Left kidney (tissue), 1 donor: ENCODE measurements at regions not wholly inside any gene's neighbourhood (a gene's known extent, or its start where the extent isn't known, plus 50 kb on each side); places are given as distances from the start of the nearest gene placed in this dataset.
A peak's percentile ranks its signal among the peaks of the same experiment; 100 is the strongest.
"Not testable (repeated sequence)": the region's sequence is repeated elsewhere in the genome, so short reads cannot be mapped to it uniquely, and the experiment has no call there.

Experiments used
- DNase-seq: peaks from one replicate; pipeline ENCODE4 v3.0.0-alpha.2; 2013

DNA sequence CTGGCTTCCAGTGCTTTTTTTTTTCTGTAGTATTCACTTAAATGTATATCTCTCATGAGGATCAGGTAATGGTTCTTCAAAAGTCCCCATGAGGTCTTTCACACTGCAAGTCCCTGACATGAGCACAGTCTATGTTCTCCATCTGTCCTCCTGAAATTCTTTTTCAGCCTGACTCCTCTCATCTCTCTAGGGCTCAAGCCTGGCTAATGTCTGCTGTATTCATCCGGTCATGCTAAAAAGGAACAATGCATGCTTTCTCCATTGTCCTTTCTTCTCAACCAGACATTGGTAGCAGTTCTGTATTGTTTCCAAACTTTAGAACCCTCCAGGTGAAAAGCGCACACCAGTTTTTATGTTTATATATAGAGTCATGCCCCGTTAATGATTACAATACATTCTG, 368.3 kb upstream of the OLFM3 start:
- DNase-seq = no peak

DNA sequence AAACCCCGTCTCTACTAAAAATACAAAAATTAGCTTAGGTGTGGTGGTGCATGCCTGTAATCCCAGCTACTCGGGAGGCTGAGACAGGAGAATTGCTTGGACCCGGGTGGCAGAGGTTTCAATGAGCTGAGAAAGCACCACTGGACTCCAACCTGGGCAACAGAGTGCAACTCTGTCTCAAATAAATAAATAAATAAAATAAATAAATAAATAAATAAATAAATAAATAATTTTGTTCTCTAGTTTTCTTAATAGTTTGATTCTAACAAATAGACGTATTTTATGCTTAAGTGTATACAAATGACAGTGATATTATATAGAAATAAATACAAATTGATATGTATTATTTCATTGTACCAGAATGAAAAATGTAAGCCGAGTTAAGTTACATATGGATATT, 339.9 kb upstream of the OLFM3 start:
- no peak for DNase-seq

DNA sequence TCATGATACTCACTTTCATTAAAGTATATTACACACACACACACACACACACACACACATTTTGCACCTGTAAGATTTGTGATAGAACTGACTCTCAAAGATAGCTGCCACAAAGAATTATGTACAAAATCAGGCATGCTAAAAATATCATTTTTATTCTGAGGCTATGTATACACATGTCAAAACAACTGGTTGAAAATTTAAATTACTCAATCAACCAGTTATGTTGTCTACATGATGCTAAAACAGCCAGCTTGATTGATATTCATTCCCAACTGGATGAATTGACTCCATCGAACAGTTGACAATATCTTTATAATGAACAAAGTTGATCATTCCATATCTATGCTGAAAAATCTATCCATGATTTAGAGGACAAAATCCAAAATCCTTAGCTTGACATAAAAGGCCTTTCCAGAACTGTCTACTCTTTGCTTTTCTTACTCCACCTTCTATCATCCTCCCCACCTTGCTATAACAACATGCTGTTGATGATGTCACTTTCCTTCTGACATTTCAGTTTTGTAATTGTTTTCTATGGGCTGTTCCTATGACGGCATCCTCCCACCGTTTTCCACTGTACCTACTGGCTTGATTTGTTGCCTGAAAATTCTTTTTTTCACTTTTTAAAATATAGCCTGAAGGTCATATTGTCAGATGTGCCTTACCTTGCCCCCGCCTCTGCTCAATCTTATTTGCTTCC, 321.5 kb upstream of the OLFM3 start:
- no peak for DNase-seq

DNA sequence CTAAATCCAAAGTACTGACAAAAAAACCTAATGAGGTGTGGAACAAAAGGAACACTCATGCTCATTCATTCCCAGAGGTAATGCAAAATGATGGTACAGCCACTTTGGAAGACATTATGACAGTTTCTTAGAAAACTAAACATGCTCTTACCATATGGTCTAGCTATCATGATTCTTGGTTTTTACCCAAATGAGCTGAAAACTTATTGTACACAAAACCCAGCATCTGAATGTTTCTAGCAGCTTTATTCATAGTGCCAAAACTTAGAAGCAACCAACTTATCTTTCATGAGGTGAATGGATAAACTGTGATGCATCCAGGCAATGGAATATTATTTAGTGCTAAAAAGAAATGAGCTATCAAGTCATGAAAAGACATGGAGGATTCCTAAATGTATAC, 318.4 kb upstream of the OLFM3 start:
- DNase-seq = no peak

DNA sequence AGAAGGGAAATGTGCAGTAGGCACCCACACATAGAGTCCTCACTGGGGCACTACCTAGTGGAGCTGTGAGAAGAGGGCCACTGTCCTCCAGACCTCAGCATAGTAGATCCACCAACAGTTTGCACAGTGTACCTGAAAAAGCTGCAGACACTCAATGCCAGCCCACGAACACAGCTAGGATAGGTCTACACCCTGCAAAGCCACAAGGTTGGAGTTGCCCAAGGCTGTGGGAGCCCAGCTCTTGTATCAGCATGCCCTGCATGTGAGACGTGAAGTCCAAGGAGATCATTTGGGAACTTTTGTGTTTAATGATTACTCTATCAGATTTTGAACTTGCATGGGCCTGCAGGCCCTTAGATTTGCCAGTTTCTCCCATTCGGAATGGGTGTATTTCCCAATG, 299.4 kb upstream of the OLFM3 start:
- no peak for DNase-seq

DNA sequence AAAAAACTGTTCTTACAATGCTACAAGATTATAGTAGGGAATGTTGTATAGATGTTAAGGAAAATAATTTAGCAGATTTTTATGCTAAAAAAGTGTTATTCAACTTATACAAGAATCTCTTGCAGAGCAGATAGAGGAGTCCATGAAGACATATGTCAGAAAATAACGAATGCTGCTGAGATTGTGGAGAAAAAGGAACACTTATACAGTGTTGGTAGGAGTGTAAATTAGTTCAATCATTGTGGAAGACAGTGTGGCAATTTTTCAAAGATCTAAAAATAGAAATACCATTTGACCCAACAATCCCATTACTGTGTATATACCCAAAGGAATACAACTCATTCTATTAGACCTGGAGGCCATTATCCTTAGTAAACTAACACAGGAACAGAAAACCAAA, 286.2 kb upstream of the OLFM3 start:
- no peak for DNase-seq

DNA sequence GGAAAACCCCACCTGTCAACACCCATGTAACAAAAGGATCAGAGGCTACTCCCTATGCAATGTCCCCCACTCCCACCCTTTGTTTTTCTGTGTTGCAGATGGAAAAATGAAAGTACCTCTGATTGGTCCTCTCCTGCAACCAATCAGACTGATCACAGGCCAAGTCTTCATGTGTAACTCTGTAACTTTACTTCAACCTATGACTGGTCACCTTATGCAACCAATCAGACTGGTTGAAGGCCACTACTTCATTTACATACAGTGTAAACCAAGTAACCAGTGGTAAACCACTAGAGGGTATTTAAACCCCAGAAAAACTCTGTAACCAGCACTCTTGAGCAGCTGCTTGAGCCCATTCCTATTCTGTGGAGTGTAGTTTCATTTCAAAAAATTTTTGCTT, 266.3 kb upstream of the OLFM3 start:
- DNase-seq = no peak

DNA sequence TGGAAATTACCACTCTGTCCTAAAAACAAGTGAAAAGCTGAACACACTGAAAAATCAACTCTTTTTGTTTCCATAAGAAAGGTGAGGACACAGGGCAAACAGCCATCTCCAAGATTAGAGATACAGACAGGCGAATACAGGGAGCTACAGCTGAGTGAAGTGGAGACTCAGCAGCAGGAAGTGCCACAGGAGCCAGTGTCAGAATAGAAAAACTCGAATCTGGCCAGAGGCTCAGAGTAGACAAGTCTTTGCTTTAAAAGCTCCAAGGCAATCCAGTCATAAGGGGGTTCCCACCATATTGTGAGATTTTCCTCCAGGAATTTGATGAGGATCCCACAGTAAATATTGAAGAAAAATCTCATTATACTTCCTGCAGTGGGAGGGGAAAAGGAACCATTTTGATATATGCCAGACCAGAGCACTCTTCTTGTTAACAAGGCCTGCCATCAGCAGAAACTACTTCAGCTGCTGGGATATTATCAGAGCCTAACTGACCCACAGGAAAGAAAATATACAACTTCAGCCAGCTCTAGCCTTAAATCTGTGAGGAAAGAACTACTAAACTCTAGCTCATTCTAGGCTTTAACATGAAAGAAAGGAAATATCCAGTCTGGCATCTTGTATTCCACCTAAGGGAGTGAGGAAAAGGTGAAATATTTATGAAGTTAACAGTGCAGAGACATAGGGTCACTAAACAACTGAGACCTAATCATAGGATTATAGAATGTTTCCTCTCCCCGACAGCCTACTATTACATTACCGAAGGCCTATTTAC, 256.2 kb upstream of the OLFM3 start:
- DNase-seq = no peak

DNA sequence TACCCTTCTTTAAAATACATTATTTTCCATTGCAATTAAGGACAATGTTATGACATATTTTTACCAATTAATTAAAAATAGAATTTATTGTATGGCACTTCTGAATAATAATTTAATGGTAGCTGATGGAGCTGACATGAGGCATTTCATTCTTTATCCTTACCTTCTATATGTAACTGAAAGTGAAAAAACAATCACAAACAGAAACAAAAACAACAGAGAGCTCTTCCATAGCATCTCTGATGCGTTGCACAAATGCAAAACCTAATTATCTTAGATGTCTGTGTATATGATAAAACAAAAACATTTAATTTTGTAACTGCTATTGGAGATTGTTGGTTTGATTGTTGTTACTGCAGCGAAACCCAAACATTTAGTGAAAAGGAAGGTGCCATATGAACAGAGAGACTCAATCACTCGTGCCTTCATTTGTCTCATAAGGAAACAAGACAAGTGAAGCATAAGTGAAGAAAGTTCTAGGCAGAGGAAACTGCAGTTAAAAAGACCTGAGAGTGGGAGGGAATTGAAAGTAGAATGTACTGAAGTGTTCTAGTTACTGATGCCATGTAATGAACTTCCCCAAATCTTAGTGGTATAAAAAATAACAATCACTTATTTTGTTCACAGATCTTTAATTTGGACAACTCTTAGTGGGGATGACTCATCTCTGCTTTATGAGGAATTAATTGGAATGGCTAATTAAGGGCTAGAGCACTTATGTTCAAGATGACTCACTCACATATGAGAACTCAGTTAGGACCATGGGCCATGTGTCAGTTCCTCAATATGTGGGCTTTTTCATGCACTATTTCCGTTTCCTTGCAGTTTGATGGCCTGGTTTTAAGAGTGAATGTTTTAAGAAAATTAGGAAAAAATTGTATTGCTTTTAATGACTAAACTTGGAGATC, 245.0 kb upstream of the OLFM3 start:
- no peak for DNase-seq

DNA sequence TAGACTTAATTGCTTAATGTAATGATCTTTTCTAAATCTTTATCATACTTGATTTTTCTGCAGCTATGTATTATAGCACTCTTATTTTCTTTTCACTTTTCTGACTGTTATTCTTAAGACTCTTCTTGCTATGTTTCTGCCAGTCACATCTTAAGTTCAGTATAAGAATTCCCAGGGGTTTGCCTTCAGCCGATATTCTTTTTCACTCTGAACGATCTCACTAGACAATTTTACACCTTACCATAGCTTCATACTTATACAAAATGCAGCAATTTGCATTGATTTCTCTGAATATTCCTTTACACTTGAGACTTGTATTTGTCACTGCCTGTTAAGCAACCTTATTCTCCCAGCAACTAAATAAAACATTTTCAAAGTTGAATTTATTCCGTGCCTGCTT, 242.5 kb upstream of the OLFM3 start:
- no peak for DNase-seq

DNA sequence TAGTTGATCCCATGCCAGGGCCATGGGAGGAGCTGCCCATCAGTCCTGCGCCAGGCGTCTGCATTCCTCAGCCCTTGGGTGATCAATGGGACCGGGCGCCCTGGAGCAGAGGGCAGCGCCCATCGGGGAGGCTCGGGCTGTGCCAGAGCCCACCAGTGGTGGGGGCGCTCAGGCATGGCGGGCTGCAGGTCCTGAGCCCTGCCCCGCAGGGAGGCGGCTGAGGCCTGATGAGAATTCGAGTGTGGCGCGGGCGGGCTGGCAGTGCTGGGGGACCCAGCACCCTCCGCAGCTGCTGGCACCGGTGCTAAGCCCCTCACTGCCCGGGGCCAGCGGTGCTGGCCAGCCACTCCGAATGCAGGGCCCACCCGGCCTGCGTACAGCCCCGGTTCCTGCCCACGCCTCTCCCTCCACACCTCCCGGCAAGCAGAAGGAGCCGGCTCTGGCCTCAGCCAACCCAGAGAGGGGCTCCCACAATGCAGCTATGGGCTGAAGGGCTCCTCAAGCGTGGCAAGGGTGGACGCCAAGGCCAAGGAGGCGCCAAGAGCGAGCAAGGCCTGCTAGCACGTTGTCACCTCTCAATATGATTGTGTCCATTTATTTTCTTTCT, 238.1 kb upstream of the OLFM3 start:
- DNase-seq = no peak

DNA sequence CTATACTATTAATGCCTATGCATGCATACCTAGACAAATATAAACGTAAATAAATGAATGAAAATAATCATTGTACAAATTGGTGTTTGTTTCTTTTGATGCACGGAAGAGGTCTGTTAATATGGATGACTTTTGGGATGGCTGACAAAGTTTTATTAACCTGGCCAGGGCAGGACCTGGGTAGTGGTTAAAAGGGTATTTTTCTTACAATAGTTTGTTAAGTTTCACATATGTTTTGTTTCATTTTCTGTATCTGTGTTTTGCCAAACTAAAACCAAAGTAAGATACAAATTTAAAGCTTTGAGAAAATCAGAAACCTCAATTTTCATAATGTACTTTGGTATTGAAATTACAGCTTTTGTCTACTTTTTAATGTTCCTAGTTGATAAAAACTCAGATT, 222.7 kb upstream of the OLFM3 start:
- no peak for DNase-seq

DNA sequence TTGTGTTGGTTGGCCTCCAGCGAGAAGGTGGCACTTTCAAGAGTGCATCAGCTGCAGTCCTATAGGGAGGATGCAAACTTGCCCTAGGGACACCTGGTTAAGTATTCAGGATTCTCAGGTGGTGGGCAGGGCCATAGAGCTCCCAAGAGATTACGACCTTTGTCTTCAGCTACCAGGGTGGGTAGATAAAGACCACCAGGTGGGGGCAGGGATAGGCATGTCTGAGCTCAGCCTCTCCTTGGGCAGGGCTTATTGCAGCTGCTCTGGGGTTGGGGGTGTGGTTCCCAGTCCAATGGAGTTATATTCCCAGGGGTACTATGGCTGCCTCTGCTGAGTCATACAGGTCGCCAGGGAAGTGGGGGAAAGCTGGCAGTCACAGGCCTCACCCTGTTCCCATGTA, 214.2 kb upstream of the OLFM3 start:
- not testable (repeated sequence) for DNase-seq

DNA sequence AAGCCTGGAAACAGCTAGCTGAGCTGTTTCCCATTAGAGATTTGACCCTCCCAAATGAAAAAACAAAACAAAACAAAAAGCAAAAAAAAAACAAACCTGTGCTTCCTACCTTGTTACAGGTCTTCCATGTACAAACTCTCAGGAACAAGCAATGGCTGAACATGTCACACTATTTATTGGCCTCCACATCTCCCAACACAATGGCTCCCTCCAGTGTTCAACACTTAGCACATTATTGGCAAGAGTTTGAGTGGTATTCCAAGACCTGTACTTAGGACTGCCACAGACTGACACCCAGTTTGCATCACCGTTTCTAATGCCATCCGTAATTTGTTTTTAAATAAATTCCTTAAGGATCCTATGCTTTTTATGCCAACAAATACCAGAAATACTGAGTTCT, 195.0 kb upstream of the OLFM3 start:
- peak; percentile 70 for DNase-seq

DNA sequence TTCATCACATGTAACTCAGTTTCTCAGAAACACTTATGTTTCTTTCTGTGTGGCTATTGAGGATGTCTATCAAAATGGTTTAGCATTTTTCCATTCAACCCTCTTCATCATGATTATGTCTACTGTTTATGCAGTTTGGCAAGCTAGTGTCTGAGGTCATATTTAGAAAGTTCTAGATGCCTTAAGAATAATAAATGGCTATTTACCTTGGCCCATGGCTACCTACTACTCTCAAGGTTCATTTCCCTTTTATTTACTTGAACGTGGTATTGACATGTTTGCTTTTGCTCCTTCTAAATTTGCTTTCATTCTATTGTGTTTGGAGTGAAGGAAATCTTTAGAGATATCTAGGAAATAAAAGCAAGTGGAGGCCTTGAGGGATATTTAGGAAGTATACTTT, 193.7 kb upstream of the OLFM3 start:
- no peak for DNase-seq

DNA sequence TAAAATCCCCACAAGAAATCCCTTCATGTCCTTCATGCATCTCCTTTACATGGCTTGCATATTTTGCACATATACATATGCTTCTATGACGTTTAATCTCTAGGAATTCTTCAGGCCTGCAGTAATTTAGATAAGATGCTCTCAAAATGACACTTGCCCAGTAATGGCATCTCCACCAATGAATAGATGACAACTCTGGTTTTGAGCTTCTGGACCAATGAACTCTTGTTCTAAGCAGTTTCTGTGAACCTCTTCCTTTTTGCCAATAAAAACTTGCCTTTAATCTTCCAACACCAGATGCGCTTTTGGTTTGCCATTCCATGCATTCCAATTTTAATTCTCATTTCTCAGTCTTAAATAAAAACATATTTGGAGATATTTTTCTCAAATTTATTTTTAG, 189.8 kb upstream of the OLFM3 start:
- no peak for DNase-seq

DNA sequence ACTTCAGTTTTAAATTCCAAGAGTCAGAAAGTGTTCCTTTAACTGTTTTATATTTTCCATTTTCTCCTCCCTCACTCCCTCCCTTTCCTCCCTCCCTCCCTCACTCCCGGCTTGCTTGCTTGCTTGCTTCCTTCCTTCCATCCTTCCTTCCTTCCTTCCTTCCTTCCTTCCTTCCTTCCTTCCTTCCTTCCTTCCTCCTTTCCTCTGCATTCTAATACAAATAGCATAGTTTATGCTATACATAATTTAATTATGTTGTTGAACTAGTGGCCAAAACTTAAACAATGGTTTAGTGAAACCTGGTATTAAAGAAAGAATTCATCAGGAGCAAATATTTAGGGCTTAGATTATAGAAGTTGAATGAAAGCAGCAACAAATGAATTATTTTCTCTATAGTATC, 188.5 kb upstream of the OLFM3 start:
- DNase-seq = no peak

DNA sequence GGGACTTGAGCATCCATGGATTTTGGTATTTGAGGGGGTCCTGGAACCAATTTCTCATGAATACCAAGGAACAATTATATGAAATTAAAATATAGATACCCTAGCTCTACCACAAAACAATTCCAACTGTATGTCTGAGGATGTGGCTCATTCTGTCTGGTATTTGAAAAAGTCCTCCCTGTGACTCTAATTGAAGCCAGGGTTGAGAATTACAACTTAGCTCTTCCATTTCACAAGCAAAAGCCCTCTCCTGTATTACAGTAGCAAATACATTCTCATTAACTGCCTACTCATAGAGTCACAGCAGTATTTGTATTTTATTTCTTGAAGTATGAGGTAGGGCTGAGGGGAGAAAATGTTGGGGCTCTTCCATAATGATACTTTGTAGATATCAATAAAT, 187.8 kb upstream of the OLFM3 start:
- DNase-seq = no peak

DNA sequence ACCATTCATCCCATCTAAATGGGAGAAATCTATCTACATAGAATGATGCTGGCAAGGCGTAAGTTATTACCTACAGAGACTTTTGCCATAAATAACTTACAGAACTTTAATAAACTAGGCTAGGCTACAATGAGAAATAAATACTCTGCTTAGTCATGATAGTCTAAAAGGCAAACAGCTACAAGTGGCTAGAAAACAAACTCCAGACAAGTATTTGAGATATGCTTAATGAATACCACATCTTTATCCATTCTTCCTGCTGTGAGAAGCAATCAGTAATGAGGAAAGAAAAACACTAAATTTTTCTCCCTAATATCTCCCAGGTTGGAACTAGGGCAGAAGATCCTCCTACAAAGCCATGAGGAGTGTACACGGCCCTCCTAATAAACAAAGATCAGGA, 187.0 kb upstream of the OLFM3 start:
- DNase-seq = no peak

DNA sequence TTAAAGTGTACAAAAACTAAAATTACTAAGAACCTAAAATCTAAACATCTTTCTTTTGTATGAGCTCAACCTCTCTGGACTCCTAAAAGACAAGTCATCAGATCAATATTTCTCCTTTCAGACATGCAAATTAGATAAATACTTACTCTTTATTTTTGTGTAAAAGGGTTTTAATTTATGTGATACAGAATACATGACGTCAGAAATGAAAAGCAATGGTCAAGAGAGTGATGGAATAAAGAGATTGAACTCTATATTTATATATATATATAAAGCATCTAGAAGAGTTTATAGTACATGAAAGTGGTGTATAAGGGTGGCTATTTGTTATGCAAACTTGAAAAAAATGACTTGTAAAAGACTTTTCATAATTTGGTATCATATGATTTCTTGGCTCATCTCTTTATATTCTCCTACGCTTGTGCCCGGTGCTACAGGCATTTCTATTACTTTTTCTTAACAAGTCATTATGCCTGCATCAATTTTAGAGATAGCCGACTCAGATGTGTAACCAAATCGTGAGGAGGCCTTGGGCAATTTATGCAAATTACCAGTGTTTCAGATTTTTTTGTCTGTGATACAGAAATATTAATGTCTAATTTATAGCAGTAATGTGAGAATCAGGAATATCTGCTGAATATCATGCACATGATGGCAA, 186.0 kb upstream of the OLFM3 start:
- no peak for DNase-seq

DNA sequence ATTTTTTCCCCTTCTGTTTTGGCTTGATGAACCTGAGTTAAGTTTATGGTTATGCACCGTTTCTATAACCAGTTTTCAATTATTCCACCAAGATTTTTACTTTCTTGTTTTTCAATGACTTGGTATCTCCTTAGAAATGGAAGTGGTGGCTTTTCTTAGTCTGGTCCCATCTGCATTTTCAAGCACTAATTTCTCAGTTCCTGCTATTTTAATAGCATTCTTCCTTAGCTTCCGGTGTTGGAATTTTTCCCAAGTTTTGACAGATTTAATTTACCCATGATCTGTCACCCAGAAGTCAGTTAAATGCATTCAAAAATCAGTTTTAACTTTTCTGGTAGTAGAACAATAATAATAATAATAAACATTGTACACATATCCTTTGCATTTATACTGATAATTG, 184.6 kb upstream of the OLFM3 start:
- no peak for DNase-seq

DNA sequence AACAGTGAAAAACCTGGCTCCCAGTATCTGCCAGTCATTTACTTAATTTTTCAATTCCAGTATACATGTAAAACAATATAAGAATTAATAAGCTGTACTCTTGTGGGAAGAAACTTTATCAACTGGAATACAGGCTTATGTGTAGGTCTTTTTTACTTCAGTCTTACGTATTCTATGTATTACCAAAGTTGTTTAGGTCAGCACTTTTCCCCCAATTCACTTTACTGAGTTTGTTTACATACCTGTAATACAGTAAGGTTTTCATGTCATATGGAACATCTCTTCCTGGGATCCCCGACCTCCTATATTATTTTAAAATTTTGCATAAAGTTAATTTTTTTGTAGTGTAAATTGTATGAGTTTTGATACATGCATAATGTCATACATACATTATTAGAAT, 181.8 kb upstream of the OLFM3 start:
- DNase-seq = no peak
